ENCODE measurements at regions not wholly inside any gene's neighbourhood (a gene's known extent, or its start where the extent isn't known, plus 50 kb on each side); places are given as distances from the start of the nearest gene placed in this dataset.

DNA sequence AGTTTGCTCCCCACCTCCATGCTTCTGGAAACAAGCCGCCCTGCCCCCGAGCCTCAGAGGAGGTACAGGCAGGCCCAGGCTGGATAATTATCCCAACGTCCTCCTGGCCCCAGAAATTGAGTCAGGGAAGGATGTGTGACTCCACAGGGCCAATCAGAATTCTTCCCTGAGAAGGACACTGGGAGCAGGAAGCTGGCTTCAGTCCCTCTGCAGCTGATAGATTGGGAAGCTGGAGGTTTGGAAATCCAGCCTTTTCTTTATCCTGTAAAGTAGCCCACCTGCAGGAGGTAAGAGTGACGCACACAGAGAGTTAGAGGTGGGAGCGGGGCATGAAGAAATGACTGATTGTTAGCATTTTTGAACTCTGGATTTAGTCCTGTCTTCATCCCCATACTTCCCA is 97.5 kb upstream of the CD82 start:
- no peaks in the 10 kb centered on the region for H4K20me1 ChIP-seq (ENCODE audit: insufficient read depth)
- no peak overlapping the region for H3K4me2 ChIP-seq
- no peak overlapping the region for H3K27ac ChIP-seq
- no peaks in the 10 kb centered on the region for H3K4me1 ChIP-seq (replicated peaks; ENCODE audit: insufficient read depth)
- peaks cover 8% of the 10 kb centered on the region for H3K9me3 ChIP-seq (ENCODE audit: insufficient read depth, low read depth)
- no peak for DNase-seq
- H3K27me3 ChIP-seq (ENCODE audit: insufficient read depth, low read depth): peaks cover 63% of the 10 kb centered on the region
- TF ChIP-seq, protein P1, sequence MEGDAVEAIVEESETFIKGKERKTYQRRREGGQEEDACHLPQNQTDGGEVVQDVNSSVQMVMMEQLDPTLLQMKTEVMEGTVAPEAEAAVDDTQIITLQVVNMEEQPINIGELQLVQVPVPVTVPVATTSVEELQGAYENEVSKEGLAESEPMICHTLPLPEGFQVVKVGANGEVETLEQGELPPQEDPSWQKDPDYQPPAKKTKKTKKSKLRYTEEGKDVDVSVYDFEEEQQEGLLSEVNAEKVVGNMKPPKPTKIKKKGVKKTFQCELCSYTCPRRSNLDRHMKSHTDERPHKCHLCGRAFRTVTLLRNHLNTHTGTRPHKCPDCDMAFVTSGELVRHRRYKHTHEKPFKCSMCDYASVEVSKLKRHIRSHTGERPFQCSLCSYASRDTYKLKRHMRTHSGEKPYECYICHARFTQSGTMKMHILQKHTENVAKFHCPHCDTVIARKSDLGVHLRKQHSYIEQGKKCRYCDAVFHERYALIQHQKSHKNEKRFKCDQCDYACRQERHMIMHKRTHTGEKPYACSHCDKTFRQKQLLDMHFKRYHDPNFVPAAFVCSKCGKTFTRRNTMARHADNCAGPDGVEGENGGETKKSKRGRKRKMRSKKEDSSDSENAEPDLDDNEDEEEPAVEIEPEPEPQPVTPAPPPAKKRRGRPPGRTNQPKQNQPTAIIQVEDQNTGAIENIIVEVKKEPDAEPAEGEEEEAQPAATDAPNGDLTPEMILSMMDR (conservative IDR thresholded peaks at IDR 0.05): no peak
- no peak for TF ChIP-seq EZH2 (IDR thresholded peaks at IDR 0.05; ENCODE audit: low read depth)
- POLR2A ChIA-PET (ENCODE audit: unreplicated experiment): no interaction called here
- no peaks in the 10 kb centered on the region for H3F3A ChIP-seq (ENCODE audit: insufficient read depth, low read depth)
- H3K4me3 ChIP-seq: no peak overlapping the region
- H3K36me3 ChIP-seq (ENCODE audit: low read depth): no peaks in the 10 kb centered on the region
- no peaks in the 10 kb centered on the region for H3K79me2 ChIP-seq (ENCODE audit: low read depth)
- H3K9me2 ChIP-seq (ENCODE audit: insufficient read depth): no peaks in the 10 kb centered on the region
- intact Hi-C loops (cut with micrococcal nuclease; ENCODE audit: unreplicated experiment): loop anchor here (10.0 kb wide), 1 partner anchor 183 kb away; no protein-coding TSS in a partner anchor
- no peak overlapping the region for H2AFZ ChIP-seq
- BruUV-seq (replicated peaks): no TSS peak
- CTCF ChIA-PET: no interaction called here

DNA sequence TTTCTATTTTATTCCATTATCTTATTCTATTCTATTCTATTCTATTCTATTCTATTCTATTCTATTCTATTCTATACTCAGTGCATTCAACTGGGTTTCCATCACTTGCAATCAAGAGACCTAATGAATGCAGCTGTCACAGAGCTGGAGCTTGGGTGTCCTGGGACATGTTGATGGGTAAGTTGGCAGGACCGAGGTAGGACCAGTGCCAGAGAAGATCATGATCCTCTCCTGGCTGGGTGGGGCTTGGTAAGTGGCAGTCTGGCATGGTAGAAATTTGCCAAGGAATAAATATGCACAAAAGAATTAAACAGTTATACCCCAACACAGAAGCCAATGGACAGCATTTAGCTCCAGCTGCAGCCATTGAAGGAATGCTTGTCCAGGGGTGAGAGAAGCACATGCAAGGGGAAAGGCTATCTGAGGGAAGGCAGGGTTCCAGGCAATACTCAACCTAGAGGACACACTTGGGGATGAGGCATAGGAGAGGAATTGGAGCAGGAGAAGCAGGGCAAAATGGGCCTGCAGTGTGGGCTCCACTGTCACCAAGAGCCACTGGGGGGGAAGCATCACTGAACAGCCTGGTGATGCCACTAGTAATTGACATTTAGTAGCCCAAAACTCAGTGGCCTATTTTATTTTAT is 97.0 kb upstream of the CD82 start:
- Histone ChIP-seq H3K9me3 (ENCODE audit: insufficient read depth, low read depth) (peaks cover 8% of the 10 kb centered on the region), H3K4me2 (no peak overlapping the region), H3K27me3 (ENCODE audit: insufficient read depth, low read depth) (peaks cover 66% of the 10 kb centered on the region), H3K4me1 (replicated peaks; ENCODE audit: insufficient read depth) (no peaks in the 10 kb centered on the region), H4K20me1 (ENCODE audit: insufficient read depth) (no peaks in the 10 kb centered on the region), H3K4me3 (no peak overlapping the region), H3K79me2 (ENCODE audit: low read depth) (no peaks in the 10 kb centered on the region), H3K27ac (no peak overlapping the region), H3F3A (ENCODE audit: insufficient read depth, low read depth) (no peaks in the 10 kb centered on the region), H3K9me2 (ENCODE audit: insufficient read depth) (no peaks in the 10 kb centered on the region), H3K36me3 (ENCODE audit: low read depth) (no peaks in the 10 kb centered on the region), H2AFZ (no peak overlapping the region)
- no peak for DNase-seq
- ChIA-PET CTCF (no interaction called here), POLR2A (ENCODE audit: unreplicated experiment) (no interaction called here)
- BruUV-seq (replicated peaks): no TSS peak
- intact Hi-C loops (cut with micrococcal nuclease; ENCODE audit: unreplicated experiment): loop anchor here (10.0 kb wide), 1 partner anchor 184 kb away; no protein-coding TSS in a partner anchor
- TF ChIP-seq EZH2 (IDR thresholded peaks at IDR 0.05; ENCODE audit: low read depth): no peak
- TF ChIP-seq, protein P1 (conservative IDR thresholded peaks at IDR 0.05): no peak

DNA sequence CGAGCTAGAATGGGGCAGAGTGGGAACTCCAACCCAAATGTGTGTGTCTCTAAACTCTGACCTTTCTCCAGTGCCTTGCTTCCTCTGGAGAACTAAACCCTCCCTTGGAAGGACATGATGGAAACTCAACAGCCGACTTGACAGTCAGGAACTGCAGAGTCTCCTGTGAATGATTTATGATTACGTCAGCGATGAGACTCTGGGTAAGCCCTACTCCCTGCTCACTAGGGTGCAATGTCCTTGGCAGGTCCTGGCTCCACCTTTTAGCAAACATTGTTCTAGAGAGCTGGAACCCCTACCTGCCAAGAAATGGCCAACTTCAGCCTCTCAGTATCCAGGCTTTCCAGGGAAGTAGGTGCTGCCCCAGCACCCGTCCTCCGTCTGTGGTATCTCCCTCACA is 96.1 kb upstream of the CD82 start:
- no peaks in the 10 kb centered on the region for H3K9me2 ChIP-seq (ENCODE audit: insufficient read depth)
- H3K27ac ChIP-seq: no peak overlapping the region
- H3K79me2 ChIP-seq (ENCODE audit: low read depth): no peaks in the 10 kb centered on the region
- H3K4me1 ChIP-seq (replicated peaks; ENCODE audit: insufficient read depth): no peaks in the 10 kb centered on the region
- TF ChIP-seq, protein P1 (conservative IDR thresholded peaks at IDR 0.05): no peak
- TF ChIP-seq EZH2 (IDR thresholded peaks at IDR 0.05; ENCODE audit: low read depth): no peak
- H2AFZ ChIP-seq: no peak overlapping the region
- no peak overlapping the region for H3K4me3 ChIP-seq
- no peaks in the 10 kb centered on the region for H4K20me1 ChIP-seq (ENCODE audit: insufficient read depth)
- H3K4me2 ChIP-seq: no peak overlapping the region
- DNase-seq: no peak
- no peaks in the 10 kb centered on the region for H3F3A ChIP-seq (ENCODE audit: insufficient read depth, low read depth)
- H3K36me3 ChIP-seq (ENCODE audit: low read depth): no peaks in the 10 kb centered on the region
- CTCF ChIA-PET: no interaction called here
- POLR2A ChIA-PET (ENCODE audit: unreplicated experiment): no interaction called here
- BruUV-seq (replicated peaks): no TSS peak
- peaks cover 8% of the 10 kb centered on the region for H3K9me3 ChIP-seq (ENCODE audit: insufficient read depth, low read depth)
- peaks cover 73% of the 10 kb centered on the region for H3K27me3 ChIP-seq (ENCODE audit: insufficient read depth, low read depth)
- intact Hi-C loops (cut with micrococcal nuclease; ENCODE audit: unreplicated experiment): loop anchor here (10.0 kb wide), 1 partner anchor 185 kb away; no protein-coding TSS in a partner anchor
